Endothelial cell of umbilical vein (primary cell): ENCODE measurements at regions not wholly inside any gene's neighbourhood (a gene's known extent, or its start where the extent isn't known, plus 50 kb on each side); places are given as distances from the start of the nearest gene placed in this dataset.

ENCODE experiments used
- BruUV-seq: library from RNA; stranded (reverse); fragments of 400-500 nt; replicated peaks from 2 replicates; lab custom pipeline; 2021; lab: Mats Ljungman, UMichigan
- CTCF ChIA-PET: fragments of 300-600, 350-600 bp; sonication (Branson Sonifier 250); formaldehyde crosslinking; loops from one replicate; lab custom pipeline; 2021; ENCODE audit warnings: antibody characterized with exemption, inconsistent platforms; lab: Charles Lee
- POLR2A ChIA-PET: fragments of 300-600, 350-600 bp; sonication (Branson Sonifier 250); formaldehyde crosslinking; loops from one replicate; lab custom pipeline; 2021; ENCODE audit warnings: antibody characterized with exemption, inconsistent platforms; lab: Charles Lee
- DNase-seq: peaks from one replicate; pipeline ENCODE4 v3.0.0-alpha.2; 2011; ENCODE audit warnings: low read depth, low spot score
- FAIRE-seq: peaks from 2 replicates; lab custom pipeline; 2011; peaks lifted over from hg19 to GRCh38; lab: Jason Lieb, UNC
- H2AFZ ChIP-seq: 2 replicates; pipeline ENCODE4 v1.6.0; 2012; ENCODE audit warnings: low read depth, low read length, control low read depth, inconsistent platforms
- H3K27ac ChIP-seq: 2 replicates; pipeline ENCODE4 v1.5.1; 2011; ENCODE audit warnings: low read depth, mild to moderate bottlenecking, control low read depth, low read length, moderate library complexity; ENCODE audit not compliant: insufficient read depth
- H3K27me3 ChIP-seq, 2 experiments: 2 replicates each; pipeline versions ENCODE4 v1.6.0 to v1.6.1; 2011; ENCODE audit warnings: low read length in 2 of 2, mixed read lengths in 1 of 2; ENCODE audit not compliant: control insufficient read depth in 2 of 2, insufficient read depth in 2 of 2
- H3K36me3 ChIP-seq, 2 experiments: 2 replicates in 1 of 2; 3 replicates in 1 of 2; pipeline ENCODE4 v1.5.1; 2011; ENCODE audit warnings: low read length in 2 of 2, mild to moderate bottlenecking in 1 of 2, moderate library complexity in 1 of 2; ENCODE audit not compliant: control insufficient read depth in 2 of 2, insufficient read depth in 2 of 2; ENCODE audit errors: extremely low read depth in 1 of 2
- H3K4me1 ChIP-seq: 3 replicates; pipeline ENCODE4 v1.5.1; 2011; ENCODE audit warnings: mild to moderate bottlenecking, low read length; ENCODE audit not compliant: control insufficient read depth, insufficient read depth; ENCODE audit errors: extremely low read depth
- H3K4me2 ChIP-seq: 2 replicates; pipeline ENCODE4 v1.6.1; 2011; ENCODE audit warnings: low read length, control low read depth, mixed read lengths; ENCODE audit not compliant: insufficient read depth
- H3K4me3 ChIP-seq, 3 experiments: fragments of 200-600 bp in 1 of 3; sonication (generic), shearing (Covaris generic) in 1 of 3; replicated peaks in 1 of 3; 2 replicates each; pipeline ENCODE4 v1.5.1; 2011 to 2016; ENCODE audit warnings: control low read depth in 3 of 3, low read length in 3 of 3, mild to moderate bottlenecking in 2 of 3, inconsistent platforms in 1 of 3, low read depth in 1 of 3, moderate library complexity in 1 of 3; ENCODE audit not compliant: insufficient read depth in 1 of 3
- H3K79me2 ChIP-seq: 2 replicates; pipeline ENCODE4 v1.6.0; 2012; ENCODE audit warnings: low read length, inconsistent platforms; ENCODE audit not compliant: control insufficient read depth, insufficient read depth
- H3K9ac ChIP-seq: replicated peaks from 2 replicates; pipeline ENCODE3; 2011; ENCODE audit warnings: low read length, control low read depth; ENCODE audit not compliant: insufficient read depth; ENCODE audit errors: extremely low read depth
- H3K9me1 ChIP-seq: replicated peaks from 3 replicates; pipeline ENCODE4 v1.6.0; 2011; ENCODE audit warnings: mild to moderate bottlenecking, low read length; ENCODE audit not compliant: control insufficient read depth, insufficient read depth; ENCODE audit errors: extremely low read depth
- H3K9me3 ChIP-seq: replicated peaks from 2 replicates; pipeline ENCODE4 v1.5.1; 2012; ENCODE audit warnings: low read length, inconsistent platforms; ENCODE audit not compliant: control insufficient read depth, insufficient read depth
- H4K20me1 ChIP-seq: replicated peaks from 2 replicates; pipeline ENCODE3; 2011; ENCODE audit warnings: mild to moderate bottlenecking, low read length; ENCODE audit not compliant: control insufficient read depth, insufficient read depth; ENCODE audit errors: extremely low read depth
- CTCF ChIP-seq, 2 donors: IDR thresholded peaks; 1 replicate in 1 of 2; 2 replicates in 1 of 2; pipeline ENCODE4 v1.5.1; 2011; ENCODE audit warnings: low read length in 2 of 2, mild to moderate bottlenecking in 2 of 2, moderate library complexity in 2 of 2, control low read depth in 1 of 2, inconsistent platforms in 1 of 2, low read depth in 1 of 2; ENCODE audit not compliant: insufficient read depth in 1 of 2; ENCODE audit errors: extremely low read depth in 1 of 2
- EZH2 ChIP-seq: IDR thresholded peaks from 2 replicates; pipeline ENCODE4 v1.6.1; 2012; ENCODE audit warnings: borderline replicate concordance, low read depth, mild to moderate bottlenecking, moderate library complexity, low read length, inconsistent platforms; ENCODE audit not compliant: severe bottlenecking
- FOS ChIP-seq: IDR thresholded peaks from 2 replicates; pipeline ENCODE4 v1.6.1; 2011; ENCODE audit warnings: mild to moderate bottlenecking, low read length, moderate library complexity, borderline replicate concordance; ENCODE audit not compliant: insufficient read depth
- GATA2 ChIP-seq: IDR thresholded peaks from 2 replicates; pipeline ENCODE4 v1.7.0; 2011; ENCODE audit warnings: low read depth, mild to moderate bottlenecking, moderate library complexity, mixed read lengths, low read length; ENCODE audit not compliant: insufficient read length, insufficient read depth
- JUN ChIP-seq: IDR thresholded peaks from 2 replicates; pipeline ENCODE4 v1.6.1; 2011; ENCODE audit warnings: borderline replicate concordance, low read depth; ENCODE audit not compliant: insufficient read length, insufficient read depth
- MAX ChIP-seq: IDR thresholded peaks from 2 replicates; pipeline ENCODE4 v1.6.1; 2011; ENCODE audit not compliant: insufficient read depth, insufficient read length
- MYC ChIP-seq: IDR thresholded peaks from one replicate; pipeline ENCODE4 v1.6.1; 2011; ENCODE audit warnings: mild to moderate bottlenecking, low read depth, low read length
- POLR2A ChIP-seq: IDR thresholded peaks from 2 replicates; pipeline ENCODE4 v1.6.1; 2012; ENCODE audit warnings: low read depth, mild to moderate bottlenecking, control low read depth, low read length
- POLR2AphosphoS5 ChIP-seq: IDR thresholded peaks from 2 replicates; pipeline ENCODE4 v1.6.1; 2012; ENCODE audit warnings: low read depth, mild to moderate bottlenecking, control low read depth, low read length, moderate library complexity; ENCODE audit not compliant: insufficient read depth
- dilution Hi-C: fragments of 300-500 bp; cut with MboI; formaldehyde crosslinking; loops from one replicate; pipeline ENCODE4 v1.15.0; 2019; ENCODE audit warnings: low sequenced_read_pairs; ENCODE audit not compliant: extremely low pct_ligation_motif_present
- intact Hi-C: fragments of 100-400 bp; cut with micrococcal nuclease; formaldehyde crosslinking; loops from one replicate; pipeline ENCODE4 v1.10.0; 2022

- Histone ChIP-seq H3K79me2 (no peaks in the 10 kb centered on the region), H2AFZ (no peak overlapping the region), H3K4me3 (no peak overlapping the region), H3K4me1 (no peaks in the 10 kb centered on the region), H3K27ac (no peak overlapping the region), H4K20me1 (no peaks in the 10 kb centered on the region), H3K9me3 (no peaks in the 10 kb centered on the region), H3K9me1 (no peaks in the 10 kb centered on the region), H3K9ac (no peak overlapping the region), H3K27me3 (peaks cover 6 to 7% of the 10 kb centered on the region in 2 experiments), H3K4me2 (no peak overlapping the region), H3K36me3 (no peaks in the 10 kb centered on the region)
- BruUV-seq = no TSS peak
- DNase-seq (no peak), FAIRE-seq (no peak)
- CTCF ChIA-PET = interaction anchor here (0.7 kb wide), 1 partner anchor 271 kb away, joined by 4 read pairs; no protein-coding TSS in a partner anchor
- dilution Hi-C loops (no loop called here), intact Hi-C loops (no loop called here)
- TF ChIP-seq GATA2 (no peak), FOS (no peak), JUN (no peak), CTCF (IDR thresholded peaks at IDR 0.05; ENCODE audit: extremely low read depth in 1 of 2, insufficient read depth in 1 of 2, low read depth in 1 of 2, low read length in 2 of 2) (no peak), EZH2 (no peak), POLR2A (no peak), POLR2AphosphoS5 (no peak), MYC (no peak), MAX (no peak)
- POLR2A ChIA-PET = no interaction called here
Observed at GRCh38 chr10:22765660-22766547, 51.5 kb upstream of the PIP4K2A start.
